GM13977 (cell line): ENCODE measurements at regions not wholly inside any gene's neighbourhood (a gene's known extent, or its start where the extent isn't known, plus 50 kb on each side); places are given as distances from the start of the nearest gene placed in this dataset.
"Not testable (repeated sequence)": the region's sequence is repeated elsewhere in the genome, so short reads cannot be mapped to it uniquely, and the experiment has no call there.

Experiments
- DNase-seq: peaks from one replicate; pipeline ENCODE4 v3.0.0; 2012; ENCODE audit warnings: low spot score
- in situ Hi-C: fragments of 300-500 bp; cut with MboI; formaldehyde crosslinking; loops from one replicate; pipeline ENCODE4 v1.12.0; 2022; ENCODE audit warnings: low sequenced_read_pairs, low pct_unique_long_range_greater_than_20kb, mixed read lengths, inconsistent platforms; ENCODE audit not compliant: unreplicated experiment
- TF ChIP-seq, protein P1 (sequence below): IDR thresholded peaks from 2 replicates; pipeline ENCODE4 v1.5.1; 2012; ENCODE audit warnings: mild to moderate bottlenecking, control low read depth; ENCODE audit not compliant: insufficient read depth; ENCODE audit errors: extremely low read depth, missing control alignments

DNA sequence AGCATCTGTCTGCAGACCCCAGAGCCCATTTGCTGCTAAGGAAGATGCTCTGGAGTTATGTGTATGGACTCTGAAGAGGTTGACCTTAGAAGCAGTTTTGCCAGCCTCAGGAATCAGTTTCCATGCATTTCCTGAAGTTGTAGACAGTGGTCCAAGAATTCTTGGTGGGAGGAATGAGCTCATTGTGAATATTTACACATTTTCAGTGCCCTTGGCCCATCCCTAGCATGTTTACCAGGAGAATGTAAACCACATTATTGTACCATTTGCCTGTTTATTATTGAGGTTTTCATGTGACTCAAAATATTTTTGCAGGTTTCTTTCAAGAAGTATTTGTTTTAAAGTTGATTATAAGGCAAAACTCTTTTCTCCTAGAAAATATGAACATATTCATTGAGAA lies 93.8 kb downstream of the NXNL2 start:
- in situ Hi-C loops: no loop called here
- DNase-seq: no peak
- TF ChIP-seq, protein P1, sequence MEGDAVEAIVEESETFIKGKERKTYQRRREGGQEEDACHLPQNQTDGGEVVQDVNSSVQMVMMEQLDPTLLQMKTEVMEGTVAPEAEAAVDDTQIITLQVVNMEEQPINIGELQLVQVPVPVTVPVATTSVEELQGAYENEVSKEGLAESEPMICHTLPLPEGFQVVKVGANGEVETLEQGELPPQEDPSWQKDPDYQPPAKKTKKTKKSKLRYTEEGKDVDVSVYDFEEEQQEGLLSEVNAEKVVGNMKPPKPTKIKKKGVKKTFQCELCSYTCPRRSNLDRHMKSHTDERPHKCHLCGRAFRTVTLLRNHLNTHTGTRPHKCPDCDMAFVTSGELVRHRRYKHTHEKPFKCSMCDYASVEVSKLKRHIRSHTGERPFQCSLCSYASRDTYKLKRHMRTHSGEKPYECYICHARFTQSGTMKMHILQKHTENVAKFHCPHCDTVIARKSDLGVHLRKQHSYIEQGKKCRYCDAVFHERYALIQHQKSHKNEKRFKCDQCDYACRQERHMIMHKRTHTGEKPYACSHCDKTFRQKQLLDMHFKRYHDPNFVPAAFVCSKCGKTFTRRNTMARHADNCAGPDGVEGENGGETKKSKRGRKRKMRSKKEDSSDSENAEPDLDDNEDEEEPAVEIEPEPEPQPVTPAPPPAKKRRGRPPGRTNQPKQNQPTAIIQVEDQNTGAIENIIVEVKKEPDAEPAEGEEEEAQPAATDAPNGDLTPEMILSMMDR: no peak

DNA sequence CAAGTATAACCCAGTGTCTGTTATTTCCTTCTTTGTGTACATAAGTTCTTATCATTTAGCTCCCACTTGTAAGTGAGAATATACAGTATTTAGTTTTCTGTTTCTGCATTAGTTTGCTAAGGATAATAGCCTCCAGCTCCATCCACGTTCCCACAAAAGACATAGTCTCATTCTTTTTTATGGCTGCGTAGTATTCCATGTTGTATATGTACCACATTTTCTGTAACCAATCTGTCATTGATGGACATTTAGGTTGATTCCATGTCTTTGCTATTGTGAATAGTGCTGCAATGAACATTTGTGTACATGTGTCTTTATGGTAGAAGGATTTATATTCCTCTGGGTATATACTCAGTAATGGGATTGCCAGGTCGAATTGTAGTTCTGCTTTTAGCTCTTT lies 95.6 kb downstream of the NXNL2 start:
- DNase-seq, in situ Hi-C loops: not testable (repeated sequence)

DNA sequence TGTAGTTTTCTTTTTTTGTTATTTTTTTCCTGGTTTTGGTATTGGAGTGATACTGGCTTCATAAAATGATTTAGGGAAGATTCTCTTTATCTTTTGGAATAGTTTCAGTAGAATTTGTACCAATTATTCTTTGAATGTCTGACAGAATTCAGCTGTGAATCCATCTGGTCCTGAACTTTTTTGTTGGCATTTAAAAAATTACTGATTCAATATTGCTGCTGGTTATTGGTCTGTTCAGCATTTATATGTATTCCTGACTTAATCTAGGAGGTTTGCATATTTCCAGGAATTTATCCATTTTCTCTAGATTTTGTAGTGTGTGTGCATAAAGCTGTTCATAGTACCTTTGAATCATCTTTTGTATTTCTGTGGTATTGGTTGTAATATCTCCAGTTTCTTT lies 100.2 kb downstream of the NXNL2 start:
- TF ChIP-seq, protein P1: no peak
- in situ Hi-C loops: no loop called here
- no peak for DNase-seq

DNA sequence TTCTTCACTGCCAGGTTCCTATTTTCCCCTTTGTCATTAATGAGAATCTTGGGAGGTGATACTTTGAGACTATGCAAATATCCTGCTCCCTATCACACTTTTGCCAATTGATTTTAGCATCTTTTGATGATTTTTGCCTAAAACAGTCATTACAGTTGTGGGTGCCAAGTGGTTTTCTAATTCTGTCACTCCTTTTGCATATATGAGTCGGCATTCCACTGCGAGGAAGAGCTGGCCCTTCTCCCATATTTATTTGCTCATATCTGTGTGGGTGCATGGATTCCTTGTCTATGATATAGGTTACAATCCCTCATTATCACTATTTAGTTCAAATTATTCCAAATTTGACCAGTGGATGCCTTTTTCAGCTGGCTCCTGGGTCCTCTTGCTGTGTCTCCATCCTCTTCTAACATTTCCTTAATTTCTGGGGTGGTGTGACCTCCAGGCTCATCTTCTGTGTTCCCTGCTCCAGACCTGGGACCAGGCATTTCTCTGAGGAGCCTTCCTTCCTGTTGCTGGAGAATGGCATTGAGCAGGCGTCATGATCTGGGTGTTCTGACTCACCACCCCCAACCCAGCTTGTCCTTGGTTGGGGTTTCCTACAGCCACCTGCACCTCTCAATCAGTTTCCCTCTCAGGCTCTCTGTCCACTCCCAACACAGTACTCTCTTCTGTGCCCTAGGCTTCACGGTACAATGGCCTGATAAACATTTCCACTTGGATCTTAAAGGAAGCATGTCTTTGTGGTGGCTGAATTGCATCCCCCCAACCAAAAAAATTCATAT lies 106.7 kb downstream of the NXNL2 start:
- DNase-seq: no peak
- in situ Hi-C loops: no loop called here
- TF ChIP-seq, protein P1: no peak

DNA sequence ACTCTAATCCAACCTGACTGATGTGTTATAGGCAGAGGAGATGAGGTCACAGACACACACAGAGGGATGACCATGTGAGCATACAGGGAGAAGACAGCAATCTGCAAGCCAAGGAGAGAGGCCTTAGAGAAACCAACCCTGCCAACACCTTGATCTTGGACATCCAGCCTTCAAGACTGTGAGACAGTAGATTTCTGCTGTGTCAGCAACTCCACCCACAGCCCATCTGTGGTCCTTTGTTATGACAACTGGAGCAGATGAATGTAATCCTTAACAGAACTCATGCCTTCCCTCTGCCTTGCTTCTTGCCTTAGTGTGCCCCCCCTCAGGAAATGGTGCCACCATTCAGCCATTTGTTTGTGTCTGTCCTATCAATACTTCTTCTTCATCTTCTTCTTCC lies 107.4 kb downstream of the NXNL2 start:
- DNase-seq: no peak
- TF ChIP-seq, protein P1: no peak
- in situ Hi-C loops: no loop called here

DNA sequence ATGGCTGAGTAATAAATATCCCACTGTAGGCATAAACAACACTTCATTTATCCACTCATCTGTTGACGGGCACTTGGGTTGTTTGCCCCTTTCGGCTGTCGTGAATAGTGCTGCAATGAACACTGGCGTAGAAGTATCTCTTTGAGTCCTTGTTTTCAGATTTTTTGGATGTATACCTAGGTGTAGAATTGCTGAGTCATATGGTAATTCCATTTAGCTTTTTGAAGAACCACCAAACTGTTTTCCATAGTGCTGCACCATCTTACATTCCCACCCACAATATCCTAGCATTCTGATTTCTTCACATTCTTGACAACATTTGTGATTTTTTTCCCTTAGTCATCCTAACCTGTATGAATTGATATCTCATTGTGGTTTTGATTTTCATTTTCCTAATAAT lies 109.0 kb downstream of the NXNL2 start:
- TF ChIP-seq, protein P1: no peak
- DNase-seq: no peak
- in situ Hi-C loops: no loop called here

DNA sequence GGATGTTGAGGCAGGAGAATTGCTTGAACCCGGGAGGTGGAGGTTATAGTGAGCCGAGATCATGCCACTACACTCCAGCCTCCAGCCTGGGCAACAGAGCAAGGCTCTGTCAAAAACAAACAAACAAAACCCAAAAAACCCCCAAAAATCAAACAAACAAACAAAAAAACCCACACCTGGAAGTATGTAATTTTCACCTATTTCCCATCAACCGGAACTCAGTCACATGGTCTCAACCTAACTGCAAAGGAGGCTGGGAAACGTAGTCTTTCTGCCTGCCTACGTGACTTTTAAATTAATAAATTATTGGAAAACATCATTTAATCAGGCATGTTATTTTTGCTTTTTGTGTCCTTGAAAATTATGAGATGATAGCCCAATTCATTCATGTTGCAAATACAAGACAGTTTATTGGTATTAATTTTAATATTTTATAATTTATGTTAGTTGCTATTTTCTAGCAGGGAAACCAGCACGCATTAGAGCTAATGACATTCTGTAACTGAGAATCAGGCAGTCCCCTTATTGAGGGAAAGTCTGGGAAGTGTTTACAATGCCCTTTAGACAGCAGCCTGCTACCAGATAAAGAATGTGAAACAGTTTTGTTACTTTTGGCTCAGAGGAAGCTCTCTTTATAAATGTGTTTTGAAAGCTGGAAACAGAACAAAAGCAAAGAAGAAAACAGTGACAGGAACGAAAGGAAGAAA lies 110.3 kb downstream of the NXNL2 start:
- in situ Hi-C loops: no loop called here
- TF ChIP-seq, protein P1: no peak
- DNase-seq: no peak
